ENCODE measurements at regions not wholly inside any gene's neighbourhood (a gene's known extent, or its start where the extent isn't known, plus 50 kb on each side); places are given as distances from the start of the nearest gene placed in this dataset.

GRCh38 chr12:107238296-107238695, 144.9 kb upstream of the CRY1 start:
- TF ChIP-seq TAF1 (IDR thresholded peaks at IDR 0.05; ENCODE audit: borderline replicate concordance, insufficient read depth, low read length) (no peak), POLR2AphosphoS5 (IDR thresholded peaks at IDR 0.05; ENCODE audit: low read depth, low read length) (no peak), SIN3A (IDR thresholded peaks at IDR 0.05; ENCODE audit: borderline replicate concordance, insufficient read depth, low read length) (no peak), FOXP2 (optimal IDR thresholded peaks at IDR 0.05; ENCODE audit: borderline replicate concordance, extremely low read depth, extremely low read length, insufficient read depth) (no peak)
- TF ChIP-seq, protein P1, sequence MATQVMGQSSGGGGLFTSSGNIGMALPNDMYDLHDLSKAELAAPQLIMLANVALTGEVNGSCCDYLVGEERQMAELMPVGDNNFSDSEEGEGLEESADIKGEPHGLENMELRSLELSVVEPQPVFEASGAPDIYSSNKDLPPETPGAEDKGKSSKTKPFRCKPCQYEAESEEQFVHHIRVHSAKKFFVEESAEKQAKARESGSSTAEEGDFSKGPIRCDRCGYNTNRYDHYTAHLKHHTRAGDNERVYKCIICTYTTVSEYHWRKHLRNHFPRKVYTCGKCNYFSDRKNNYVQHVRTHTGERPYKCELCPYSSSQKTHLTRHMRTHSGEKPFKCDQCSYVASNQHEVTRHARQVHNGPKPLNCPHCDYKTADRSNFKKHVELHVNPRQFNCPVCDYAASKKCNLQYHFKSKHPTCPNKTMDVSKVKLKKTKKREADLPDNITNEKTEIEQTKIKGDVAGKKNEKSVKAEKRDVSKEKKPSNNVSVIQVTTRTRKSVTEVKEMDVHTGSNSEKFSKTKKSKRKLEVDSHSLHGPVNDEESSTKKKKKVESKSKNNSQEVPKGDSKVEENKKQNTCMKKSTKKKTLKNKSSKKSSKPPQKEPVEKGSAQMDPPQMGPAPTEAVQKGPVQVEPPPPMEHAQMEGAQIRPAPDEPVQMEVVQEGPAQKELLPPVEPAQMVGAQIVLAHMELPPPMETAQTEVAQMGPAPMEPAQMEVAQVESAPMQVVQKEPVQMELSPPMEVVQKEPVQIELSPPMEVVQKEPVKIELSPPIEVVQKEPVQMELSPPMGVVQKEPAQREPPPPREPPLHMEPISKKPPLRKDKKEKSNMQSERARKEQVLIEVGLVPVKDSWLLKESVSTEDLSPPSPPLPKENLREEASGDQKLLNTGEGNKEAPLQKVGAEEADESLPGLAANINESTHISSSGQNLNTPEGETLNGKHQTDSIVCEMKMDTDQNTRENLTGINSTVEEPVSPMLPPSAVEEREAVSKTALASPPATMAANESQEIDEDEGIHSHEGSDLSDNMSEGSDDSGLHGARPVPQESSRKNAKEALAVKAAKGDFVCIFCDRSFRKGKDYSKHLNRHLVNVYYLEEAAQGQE (IDR thresholded peaks at IDR 0.05; ENCODE audit: insufficient read depth in 1 of 2, low read depth in 2 of 2, low read length in 2 of 2), result no peak

DNA sequence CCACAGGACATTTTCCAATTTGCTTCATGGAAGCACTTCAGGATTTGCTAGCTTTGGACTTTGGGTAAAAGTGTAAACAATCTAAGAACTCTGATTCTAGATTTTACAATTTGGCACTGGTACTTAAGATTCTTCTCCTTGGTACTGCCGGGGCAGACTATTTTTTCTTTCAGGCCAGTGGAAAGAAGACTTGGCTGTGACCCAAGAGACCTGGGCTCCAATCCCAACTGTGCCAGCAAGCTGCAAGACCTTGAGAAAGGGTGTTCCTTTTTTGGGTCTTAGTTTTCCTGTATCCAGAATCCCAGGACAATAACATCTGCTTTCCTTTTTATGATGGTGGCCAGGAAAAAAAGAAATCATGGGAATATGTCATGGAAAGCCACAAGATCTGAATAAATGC, 148.1 kb upstream of the CRY1 start:
- no peak for TF ChIP-seq POLR2AphosphoS5 (IDR thresholded peaks at IDR 0.05; ENCODE audit: low read depth, low read length)
- TF ChIP-seq TAF1 (IDR thresholded peaks at IDR 0.05; ENCODE audit: borderline replicate concordance, insufficient read depth, low read length), result no peak
- TF ChIP-seq, protein P1 (IDR thresholded peaks at IDR 0.05; ENCODE audit: insufficient read depth in 1 of 2, low read depth in 2 of 2, low read length in 2 of 2), result no peak
- TF ChIP-seq SIN3A (IDR thresholded peaks at IDR 0.05; ENCODE audit: borderline replicate concordance, insufficient read depth, low read length), result no peak
- TF ChIP-seq FOXP2 (optimal IDR thresholded peaks at IDR 0.05; ENCODE audit: borderline replicate concordance, extremely low read depth, extremely low read length, insufficient read depth), result no peak

GRCh38 chr12:107242189-107242588, 148.8 kb upstream of the CRY1 start:
- TF ChIP-seq SIN3A (IDR thresholded peaks at IDR 0.05; ENCODE audit: borderline replicate concordance, insufficient read depth, low read length) (no peak), TAF1 (IDR thresholded peaks at IDR 0.05; ENCODE audit: borderline replicate concordance, insufficient read depth, low read length) (no peak), FOXP2 (optimal IDR thresholded peaks at IDR 0.05; ENCODE audit: borderline replicate concordance, extremely low read depth, extremely low read length, insufficient read depth) (no peak)
- TF ChIP-seq, protein P1 (IDR thresholded peaks at IDR 0.05; ENCODE audit: insufficient read depth in 1 of 2, low read depth in 2 of 2, low read length in 2 of 2), result no peak

- TF ChIP-seq TAF1 (IDR thresholded peaks at IDR 0.05; ENCODE audit: borderline replicate concordance, insufficient read depth, low read length), result no peak
- TF ChIP-seq POLR2AphosphoS5 (IDR thresholded peaks at IDR 0.05; ENCODE audit: low read depth, low read length), result no peak
- TF ChIP-seq, protein P1 (IDR thresholded peaks at IDR 0.05; ENCODE audit: insufficient read depth in 1 of 2, low read depth in 2 of 2, low read length in 2 of 2), result no peak
- no peak for TF ChIP-seq SIN3A (IDR thresholded peaks at IDR 0.05; ENCODE audit: borderline replicate concordance, insufficient read depth, low read length)
- no peak for TF ChIP-seq FOXP2 (optimal IDR thresholded peaks at IDR 0.05; ENCODE audit: borderline replicate concordance, extremely low read depth, extremely low read length, insufficient read depth)
These were observed 150.0 kb upstream of the CRY1 start for GRCh38 chr12:107243341-107243740.

GRCh38 chr12:107244584-107244983, 151.2 kb upstream of the CRY1 start:
- TF ChIP-seq SIN3A (IDR thresholded peaks at IDR 0.05; ENCODE audit: borderline replicate concordance, insufficient read depth, low read length) (no peak), POLR2AphosphoS5 (IDR thresholded peaks at IDR 0.05; ENCODE audit: low read depth, low read length) (no peak), FOXP2 (optimal IDR thresholded peaks at IDR 0.05; ENCODE audit: borderline replicate concordance, extremely low read depth, extremely low read length, insufficient read depth) (no peak)
- TF ChIP-seq, protein P1 (IDR thresholded peaks at IDR 0.05; ENCODE audit: insufficient read depth in 1 of 2, low read depth in 2 of 2, low read length in 2 of 2), result no peak
